Cardiac septum (tissue), 1 donor: ENCODE measurements at regions not wholly inside any gene's neighbourhood (a gene's known extent, or its start where the extent isn't known, plus 50 kb on each side); places are given as distances from the start of the nearest gene placed in this dataset.

ENCODE experiments used
- DNase-seq: peaks from one replicate; pipeline ENCODE4 v3.0.0-alpha.2; 2020; ENCODE audit warnings: low spot score
- intact Hi-C: fragments of 100-400 bp; cut with DNase I; formaldehyde crosslinking; loops from one replicate; pipeline ENCODE4 v1.14.0; 2022
- donor health status: DM: no; HTN: no; CAD: no.

- DNase-seq, result no peak
- intact Hi-C loops, result loop anchor here (10.0 kb wide), 1 partner anchor 601 kb away; no protein-coding TSS in a partner anchor
Observed at GRCh38 chr1:243946253-243946652, 96.2 kb upstream of the AKT3 start.

- no peak for DNase-seq
- intact Hi-C loops, result loop anchor here (10.0 kb wide), 1 partner anchor 601 kb away; no protein-coding TSS in a partner anchor
Observed at GRCh38 chr1:243945727-243946126, 95.7 kb upstream of the AKT3 start.

- DNase-seq, result no peak
- intact Hi-C loops, result loop anchor here (10.0 kb wide), 1 partner anchor 600 kb away; no protein-coding TSS in a partner anchor
Observed at GRCh38 chr1:243944429-243945160, 94.6 kb upstream of the AKT3 start.

- no peak for DNase-seq
- intact Hi-C loops, result loop anchor here (10.0 kb wide), 1 partner anchor 599 kb away; no protein-coding TSS in a partner anchor
Observed at GRCh38 chr1:243943671-243944428, 93.8 kb upstream of the AKT3 start.

GRCh38 chr1:243942196-243943150 lies 92.4 kb upstream of the AKT3 start:
- intact Hi-C loops, result loop anchor here (10.0 kb wide), 1 partner anchor 598 kb away; no protein-coding TSS in a partner anchor
- DNase-seq, result no peak

- intact Hi-C loops, result loop anchor here (10.0 kb wide), 1 partner anchor 596 kb away; no protein-coding TSS in a partner anchor
- DNase-seq, result no peak
Observed at GRCh38 chr1:243940451-243940850, 90.4 kb upstream of the AKT3 start.

GRCh38 chr1:243939167-243939848 lies 89.3 kb upstream of the AKT3 start:
- DNase-seq, result no peak
- intact Hi-C loops, result no loop called here

- intact Hi-C loops, result no loop called here
- no peak for DNase-seq
Observed at GRCh38 chr1:243938208-243938607, 88.2 kb upstream of the AKT3 start.

GRCh38 chr1:243933495-243933894 lies 83.5 kb upstream of the AKT3 start:
- intact Hi-C loops, result no loop called here
- DNase-seq, result no peak

GRCh38 chr1:243931957-243932356 lies 81.9 kb upstream of the AKT3 start:
- intact Hi-C loops, result no loop called here
- no peak for DNase-seq

GRCh38 chr1:243930822-243931671 lies 81.0 kb upstream of the AKT3 start:
- intact Hi-C loops, result no loop called here
- no peak for DNase-seq

- intact Hi-C loops, result no loop called here
- no peak for DNase-seq
Observed at GRCh38 chr1:243927381-243927780, 77.3 kb upstream of the AKT3 start.

GRCh38 chr1:243926803-243927245 lies 76.8 kb upstream of the AKT3 start:
- intact Hi-C loops, result no loop called here
- no peak for DNase-seq

GRCh38 chr1:243926299-243926698 lies 76.3 kb upstream of the AKT3 start:
- intact Hi-C loops, result no loop called here
- no peak for DNase-seq

GRCh38 chr1:243924588-243925349 lies 74.7 kb upstream of the AKT3 start:
- no peak for DNase-seq
- intact Hi-C loops, result no loop called here

- DNase-seq, result no peak
- intact Hi-C loops, result no loop called here
Observed at GRCh38 chr1:243924188-243924587, 74.1 kb upstream of the AKT3 start.
